K562 (cell line): ENCODE measurements at regions not wholly inside any gene's neighbourhood (a gene's known extent, or its start where the extent isn't known, plus 50 kb on each side); places are given as distances from the start of the nearest gene placed in this dataset.

Experiments used
- ATAC-seq: fragments of 200-7000 bp; cut with Tn5 transposase; 3 replicates; pipeline ENCODE4 v1.9.1; 2020; ENCODE audit warnings: moderate library complexity
- BruUV-seq: library from RNA; stranded (reverse); fragments of 400-500 nt; replicated peaks from 2 replicates; lab custom pipeline; 2021; lab: Mats Ljungman, UMichigan
- CTCF ChIA-PET: fragments of 300-600 bp; formaldehyde crosslinking; extraction: SDS; loops from one replicate; lab custom pipeline; 2021; ENCODE audit warnings: low intra/inter-chr PET ratio; lab: Yijun Ruan, JAX
- POLR2A ChIA-PET: fragments of 300-600, 350-650 bp; sonication (Branson Sonifier 250); formaldehyde crosslinking; extraction: SDS; loops from one replicate; lab custom pipeline; 2021; ENCODE audit warnings: antibody characterized with exemption, inconsistent platforms; lab: Yijun Ruan, JAX
- DNase-seq, 4 experiments: peaks; one replicate each; pipeline versions ENCODE4 v3.0.0 to v3.0.0-alpha.2; 2011 to 2018; ENCODE audit warnings: low spot score in 3 of 4, mixed read lengths in 3 of 4; ENCODE audit errors: extremely low read depth in 1 of 4
- FAIRE-seq: peaks from 2 replicates; lab custom pipeline; 2011; peaks lifted over from hg19 to GRCh38; lab: Jason Lieb, UNC
- H2AFZ ChIP-seq: 2 replicates; pipeline ENCODE4 v1.6.0; 2011; ENCODE audit warnings: low read depth, low read length, control low read depth, inconsistent platforms
- H3K27ac ChIP-seq: fragments of 200-600 bp; 3 replicates; pipeline ENCODE4 v1.8.0; 2011; ENCODE audit warnings: low read depth, mild to moderate bottlenecking, control low read depth, inconsistent platforms, low read length, moderate library complexity, mixed read lengths; ENCODE audit errors: extremely low read depth
- H3K27me3 ChIP-seq, 2 experiments: fragments of 300-600 bp in 1 of 2; 2 replicates in 1 of 2; 3 replicates in 1 of 2; pipeline versions ENCODE4 v1.6.0 to v1.8.0; 2011; ENCODE audit warnings: inconsistent platforms in 2 of 2, low read length in 2 of 2, mild to moderate bottlenecking in 1 of 2, mixed read lengths in 1 of 2, moderate library complexity in 1 of 2; ENCODE audit not compliant: control insufficient read depth in 2 of 2, insufficient read depth in 2 of 2
- H3K36me3 ChIP-seq: fragments of 300-600 bp; 3 replicates; pipeline ENCODE4 v1.8.0; 2011; ENCODE audit warnings: mild to moderate bottlenecking, low read length, inconsistent platforms; ENCODE audit not compliant: control insufficient read depth, insufficient read depth
- H3K4me1 ChIP-seq, 2 experiments: fragments of 200-600 bp in 1 of 2; replicated peaks in 1 of 2; 2 replicates in 1 of 2; 3 replicates in 1 of 2; pipeline versions ENCODE4 v1.5.1 to v1.8.0; 2011; ENCODE audit warnings: inconsistent platforms in 2 of 2, low read length in 2 of 2, mild to moderate bottlenecking in 1 of 2, mixed read lengths in 1 of 2, moderate library complexity in 1 of 2; ENCODE audit not compliant: control insufficient read depth in 2 of 2, insufficient read depth in 2 of 2
- H3K4me2 ChIP-seq: 2 replicates; pipeline ENCODE4 v1.6.1; 2011; ENCODE audit warnings: low read length, control low read depth, inconsistent platforms, mixed read lengths; ENCODE audit not compliant: insufficient read depth
- H3K4me3 ChIP-seq: fragments of 200-600 bp; sonication (generic), shearing (Covaris generic); 2 replicates; pipeline ENCODE4 v1.5.1; 2016; ENCODE audit warnings: control low read depth, inconsistent platforms
- H3K79me2 ChIP-seq: fragments of 200-600 bp; 3 replicates; pipeline ENCODE4 v1.8.0; 2011; ENCODE audit warnings: low read length, inconsistent platforms; ENCODE audit not compliant: control insufficient read depth, insufficient read depth
- H3K9ac ChIP-seq, 2 experiments: 2 replicates each; pipeline versions ENCODE4 v1.6.0 to v1.6.1; 2011; ENCODE audit warnings: low read depth in 2 of 2, low read length in 2 of 2, control low read depth in 1 of 2, inconsistent platforms in 1 of 2, mild to moderate bottlenecking in 1 of 2, mixed read lengths in 1 of 2; ENCODE audit not compliant: insufficient read depth in 1 of 2
- H3K9me1 ChIP-seq: one replicate; pipeline ENCODE4 v1.6.0; 2011; ENCODE audit warnings: inconsistent platforms, mild to moderate bottlenecking, low read length, moderate library complexity; ENCODE audit not compliant: control insufficient read depth, insufficient read depth
- H3K9me3 ChIP-seq: replicated peaks from 2 replicates; pipeline ENCODE4 v1.5.1; 2011; ENCODE audit warnings: low read depth, low read length, inconsistent platforms; ENCODE audit not compliant: control insufficient read depth, insufficient read depth
- H4K20me1 ChIP-seq: replicated peaks from 2 replicates; pipeline ENCODE4 v1.6.1; 2011; ENCODE audit warnings: low read length, inconsistent platforms, mixed read lengths; ENCODE audit not compliant: control insufficient read depth, insufficient read depth
- ARID2 ChIP-seq: fragments of 450-650 bp; IDR thresholded peaks from 2 replicates; pipeline ENCODE4 v1.6.1; 2017; ENCODE audit warnings: antibody characterized with exemption, mild to moderate bottlenecking
- DIDO1 ChIP-seq: fragments of 450-650 bp; IDR thresholded peaks from 2 replicates; pipeline ENCODE4 v1.6.1; 2016; ENCODE audit warnings: low read depth, missing biosample characterization, missing genetic modification characterization
- DPF2 ChIP-seq: fragments of 450-650 bp; IDR thresholded peaks from 2 replicates; pipeline ENCODE4 v1.6.1; 2016
- FUS ChIP-seq: fragments of 200-400 bp; formaldehyde crosslinking; optimal IDR thresholded peaks from 2 replicates; pipeline ENCODE3; 2017; ENCODE audit warnings: low read depth, low read length
- HOXB6 ChIP-seq: fragments of 250-450 bp; sonication (Bioruptor Pico); IDR thresholded peaks from 2 replicates; pipeline ENCODE4 v1.5.1; 2022; ENCODE audit warnings: mild to moderate bottlenecking, borderline replicate concordance
- MCM7 ChIP-seq, 2 experiments: fragments of 450-650 bp; IDR thresholded peaks; 2 replicates each; pipeline ENCODE4 v1.6.1; 2016 to 2018
- POLR2AphosphoS5 ChIP-seq: IDR thresholded peaks from 2 replicates; pipeline ENCODE4 v1.6.1; 2011; ENCODE audit warnings: mild to moderate bottlenecking, low read depth, low read length, moderate library complexity; ENCODE audit not compliant: control insufficient read depth, insufficient read depth
- RB1 ChIP-seq: fragments of 450-650 bp; IDR thresholded peaks from 2 replicates; pipeline ENCODE4 v1.6.1; 2017; ENCODE audit warnings: low read depth, mild to moderate bottlenecking
- SREBF1 ChIP-seq: fragments of 150-350 bp; IDR thresholded peaks from 2 replicates; pipeline ENCODE4 v1.6.1; 2014; ENCODE audit warnings: antibody characterized with exemption, low read depth, low read length, borderline replicate concordance
- YY1 ChIP-seq, 3 experiments: IDR thresholded peaks; 2 replicates each; pipeline ENCODE4 v1.6.1; 2011; ENCODE audit warnings: low read length in 2 of 3, mild to moderate bottlenecking in 2 of 3, moderate library complexity in 2 of 3, borderline replicate concordance in 1 of 3, control low read depth in 1 of 3, low read depth in 1 of 3; ENCODE audit not compliant: insufficient read depth in 3 of 3, insufficient replicate concordance in 2 of 3, control insufficient read depth in 1 of 3, insufficient read length in 1 of 3; ENCODE audit errors: extremely low read depth in 1 of 3
- ZEB2 ChIP-seq: fragments of 450-650 bp; IDR thresholded peaks from 2 replicates; pipeline ENCODE4 v1.6.1; 2016
- ZNF134 ChIP-seq: fragments of 250-450 bp; sonication (Bioruptor Pico); conservative IDR thresholded peaks from 2 replicates; pipeline ENCODE4 v1.4.0; 2020
- ZNF316 ChIP-seq: fragments of 450-650 bp; IDR thresholded peaks from 2 replicates; pipeline ENCODE4 v1.6.1; 2016
- ZNF324 ChIP-seq: fragments of 250-450 bp; sonication (Bioruptor Pico); IDR thresholded peaks from 2 replicates; pipeline ENCODE4 v1.4.0; 2020; ENCODE audit warnings: mild to moderate bottlenecking
- ZNF41 ChIP-seq: fragments of 250-450 bp; sonication (Bioruptor Pico); conservative IDR thresholded peaks from 2 replicates; pipeline ENCODE4 v1.4.0; 2020; ENCODE audit warnings: mild to moderate bottlenecking
- WGBS: fragments of 100-300 bp; shearing (Covaris generic); methylation state at CpG from one replicate; pipeline ENCODE4 v1.1.6; 2016; ENCODE audit warnings: low coverage, mixed read lengths; ENCODE audit not compliant: insufficient coverage; ENCODE audit errors: missing lambda C conversion rate; 5-methylcytosine and 5-hydroxymethylcytosine counted together
- in situ Hi-C: fragments of 300-500 bp; cut with MboI; formaldehyde crosslinking; loops from 4 replicates; pipeline ENCODE4 v1.15.0; 2018; ENCODE audit warnings: inconsistent platforms, mixed read lengths
- intact Hi-C: fragments of 100-400 bp; cut with micrococcal nuclease; formaldehyde crosslinking; loops from 2 replicates; pipeline ENCODE4 v1.14.2; 2022
- TF ChIP-seq, protein P1 (sequence below): conservative IDR thresholded peaks from 2 replicates; pipeline ENCODE4 v1.6.1; 2011; ENCODE audit warnings: low read depth, mild to moderate bottlenecking, low read length; ENCODE audit not compliant: control insufficient read depth
- TF ChIP-seq, protein P2 (sequence below): fragments of 250-450 bp; sonication (Bioruptor Pico); IDR thresholded peaks from 2 replicates; pipeline ENCODE4 v1.8.0; 2021; ENCODE audit warnings: moderate library complexity, mild to moderate bottlenecking, inconsistent platforms

DNA sequence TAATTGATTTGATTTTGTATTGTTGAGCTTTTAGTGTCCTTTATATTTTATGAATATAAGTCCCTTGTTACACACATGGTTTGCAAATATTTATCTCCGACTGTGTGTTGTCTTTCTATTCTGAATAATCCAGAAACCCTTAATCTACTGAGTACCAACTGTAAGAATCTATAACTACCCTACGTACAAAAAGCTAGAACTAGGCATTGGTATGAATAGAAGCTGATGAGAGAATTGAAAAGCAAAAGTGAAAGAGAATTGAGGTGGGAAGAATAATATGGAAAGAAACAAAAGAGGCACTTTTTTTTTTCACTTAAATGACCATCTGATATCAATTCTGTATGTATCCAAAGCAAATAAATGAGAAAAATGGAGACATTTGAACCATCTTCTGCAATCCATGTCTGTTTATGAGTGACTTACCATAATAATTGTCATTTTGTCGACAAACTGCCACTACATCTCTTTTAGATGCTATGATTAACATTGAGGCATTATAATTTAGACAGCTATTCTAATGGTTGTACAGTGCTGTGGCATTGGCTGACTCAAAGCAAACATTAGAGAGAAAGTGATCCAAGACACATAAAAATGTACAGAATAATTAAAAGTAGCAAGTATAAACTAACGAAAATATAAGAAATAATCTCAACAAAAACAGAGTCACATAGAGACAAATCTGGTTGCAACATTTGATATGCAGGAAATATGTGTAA is 1516.6 kb upstream of the AGA start:
- H3K9me3 ChIP-seq: no peaks in the 10 kb centered on the region; the same call in 1 of the 2 replicates
- H3K4me2 ChIP-seq: no peak overlapping the region
- no peak for FAIRE-seq

More for the DNA sequence above, 1516.6 kb upstream of the AGA start:
- in situ Hi-C loops: no loop called here
- DNase-seq: no peak
- H3K9me1 ChIP-seq: no peaks in the 10 kb centered on the region
- no peaks in the 10 kb centered on the region for H3K4me1 ChIP-seq
- no peaks in the 10 kb centered on the region for H3K36me3 ChIP-seq
- no peaks in the 10 kb centered on the region for H4K20me1 ChIP-seq
- H3K27me3 ChIP-seq: no peaks in the 10 kb centered on the region
- no peak overlapping the region for H3K27ac ChIP-seq
- BruUV-seq: no TSS peak
- H3K4me3 ChIP-seq: no peak overlapping the region
- H3K79me2 ChIP-seq: no peaks in the 10 kb centered on the region
- H2AFZ ChIP-seq: no peak overlapping the region
- POLR2A ChIA-PET: no interaction called here
- no peak for ATAC-seq
- no peak overlapping the region for H3K9ac ChIP-seq
- TF ChIP-seq ZNF134 (CRISPR knock-in tag) (no peak), DIDO1 (tag) (no peak), ZNF324 (CRISPR knock-in tag) (no peak), SREBF1 (no peak), ZNF316 (no peak), ZNF41 (CRISPR knock-in tag) (no peak), ZEB2 (no peak), HOXB6 (CRISPR knock-in tag) (no peak), POLR2AphosphoS5 (no peak), DPF2 (no peak), FUS (no peak), MCM7 (IDR thresholded peaks at IDR 0.05) (no peak), ARID2 (no peak), RB1 (no peak), YY1 (IDR thresholded peaks at IDR 0.05; ENCODE audit: borderline replicate concordance in 1 of 3, control insufficient read depth in 1 of 3, extremely low read depth in 1 of 3, insufficient read depth in 3 of 3, insufficient read length in 1 of 3, insufficient replicate concordance in 2 of 3, low read depth in 1 of 3, low read length in 2 of 3) (no peak)
- TF ChIP-seq, protein P1, sequence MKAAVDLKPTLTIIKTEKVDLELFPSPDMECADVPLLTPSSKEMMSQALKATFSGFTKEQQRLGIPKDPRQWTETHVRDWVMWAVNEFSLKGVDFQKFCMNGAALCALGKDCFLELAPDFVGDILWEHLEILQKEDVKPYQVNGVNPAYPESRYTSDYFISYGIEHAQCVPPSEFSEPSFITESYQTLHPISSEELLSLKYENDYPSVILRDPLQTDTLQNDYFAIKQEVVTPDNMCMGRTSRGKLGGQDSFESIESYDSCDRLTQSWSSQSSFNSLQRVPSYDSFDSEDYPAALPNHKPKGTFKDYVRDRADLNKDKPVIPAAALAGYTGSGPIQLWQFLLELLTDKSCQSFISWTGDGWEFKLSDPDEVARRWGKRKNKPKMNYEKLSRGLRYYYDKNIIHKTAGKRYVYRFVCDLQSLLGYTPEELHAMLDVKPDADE: no peak
- TF ChIP-seq, protein P2, sequence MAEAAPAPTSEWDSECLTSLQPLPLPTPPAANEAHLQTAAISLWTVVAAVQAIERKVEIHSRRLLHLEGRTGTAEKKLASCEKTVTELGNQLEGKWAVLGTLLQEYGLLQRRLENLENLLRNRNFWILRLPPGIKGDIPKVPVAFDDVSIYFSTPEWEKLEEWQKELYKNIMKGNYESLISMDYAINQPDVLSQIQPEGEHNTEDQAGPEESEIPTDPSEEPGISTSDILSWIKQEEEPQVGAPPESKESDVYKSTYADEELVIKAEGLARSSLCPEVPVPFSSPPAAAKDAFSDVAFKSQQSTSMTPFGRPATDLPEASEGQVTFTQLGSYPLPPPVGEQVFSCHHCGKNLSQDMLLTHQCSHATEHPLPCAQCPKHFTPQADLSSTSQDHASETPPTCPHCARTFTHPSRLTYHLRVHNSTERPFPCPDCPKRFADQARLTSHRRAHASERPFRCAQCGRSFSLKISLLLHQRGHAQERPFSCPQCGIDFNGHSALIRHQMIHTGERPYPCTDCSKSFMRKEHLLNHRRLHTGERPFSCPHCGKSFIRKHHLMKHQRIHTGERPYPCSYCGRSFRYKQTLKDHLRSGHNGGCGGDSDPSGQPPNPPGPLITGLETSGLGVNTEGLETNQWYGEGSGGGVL (CRISPR knock-in tag): no peak
- WGBS: 0% methylated on average over 4 of the region's 4 CpGs
- intact Hi-C loops: no loop called here
- CTCF ChIA-PET: no interaction called here
